Naive thymus-derived CD4-positive, alpha-beta T cell (primary cell): ENCODE measurements at regions not wholly inside any gene's neighbourhood (a gene's known extent, or its start where the extent isn't known, plus 50 kb on each side); places are given as distances from the start of the nearest gene placed in this dataset.

Experiments
- ATAC-seq: fragments of 150-1000 bp; cut with Tn5 transposase; 2 replicates; pipeline ENCODE4 v1.10.0; 2021; ENCODE audit warnings: mild to moderate bottlenecking, moderate library complexity
- CTCF ChIA-PET: fragments of 350-600 bp; sonication (Branson Sonifier 250); formaldehyde crosslinking; loops from one replicate; lab custom pipeline; 2021; ENCODE audit warnings: antibody characterized with exemption; lab: Charles Lee
- POLR2A ChIA-PET: fragments of 350-600 bp; sonication (Branson Sonifier 250); formaldehyde crosslinking; loops from one replicate; lab custom pipeline; 2021; ENCODE audit warnings: antibody characterized with exemption, inconsistent platforms; lab: Charles Lee
- DNase-seq, 9 donors: peaks; one replicate each; pipeline versions ENCODE4 v3.0.0 to v3.0.0-alpha.2; 2020 to 2022; ENCODE audit warnings: mixed read lengths in 1 of 9
- H3K27ac ChIP-seq: one replicate; pipeline ENCODE4 v1.7.0; 2013; ENCODE audit warnings: mild to moderate bottlenecking, low read depth, low read length, moderate library complexity
- H3K27me3 ChIP-seq, 2 donors: one replicate each; pipeline ENCODE4 v1.7.0; 2013; ENCODE audit warnings: low read length in 2 of 2, mild to moderate bottlenecking in 2 of 2, moderate library complexity in 2 of 2; ENCODE audit not compliant: control insufficient read depth in 2 of 2, insufficient read depth in 2 of 2
- H3K36me3 ChIP-seq, 3 experiments: 1 replicate in 2 of 3; 2 replicates in 1 of 3; pipeline ENCODE4 v1.7.0; 2013; ENCODE audit warnings: low read length in 3 of 3, mild to moderate bottlenecking in 3 of 3, moderate library complexity in 1 of 3; ENCODE audit not compliant: insufficient read depth in 3 of 3, control insufficient read depth in 2 of 3
- H3K4me1 ChIP-seq, 2 donors: one replicate each; pipeline ENCODE4 v1.7.0; 2013; ENCODE audit warnings: low read length in 2 of 2, mild to moderate bottlenecking in 2 of 2, moderate library complexity in 1 of 2; ENCODE audit not compliant: control insufficient read depth in 2 of 2, insufficient read depth in 2 of 2
- H3K4me3 ChIP-seq: 2 replicates; pipeline ENCODE4 v1.7.0; 2013; ENCODE audit warnings: mild to moderate bottlenecking, low read length
- H3K9me3 ChIP-seq, 3 experiments: 1 replicate in 2 of 3; 2 replicates in 1 of 3; pipeline ENCODE4 v1.7.0; 2013; ENCODE audit warnings: low read length in 3 of 3; ENCODE audit not compliant: control insufficient read depth in 2 of 3
- H3K27ac Mint-ChIP-seq, 9 donors: one replicate each; pipeline ENCODE4 v1.8.0; 2020 to 2022; ENCODE audit warnings: mixed read lengths in 9 of 9, mild to moderate bottlenecking in 8 of 9, moderate library complexity in 5 of 9, inconsistent platforms in 2 of 9
- H3K27me3 Mint-ChIP-seq, 5 donors: one replicate each; pipeline ENCODE4 v1.8.0; 2021 to 2022; ENCODE audit warnings: mixed read lengths in 5 of 5, mild to moderate bottlenecking in 1 of 5
- H3K36me3 Mint-ChIP-seq, 5 donors: one replicate each; pipeline ENCODE4 v1.8.0; 2020 to 2022; ENCODE audit warnings: mixed read lengths in 5 of 5, mild to moderate bottlenecking in 3 of 5, inconsistent platforms in 1 of 5
- H3K4me1 Mint-ChIP-seq, 7 donors: one replicate each; pipeline ENCODE4 v1.8.0; 2020 to 2022; ENCODE audit warnings: mixed read lengths in 7 of 7, mild to moderate bottlenecking in 3 of 7, inconsistent platforms in 1 of 7
- H3K4me3 Mint-ChIP-seq, 10 donors: one replicate each; pipeline ENCODE4 v1.8.0; 2020 to 2022; ENCODE audit warnings: mild to moderate bottlenecking in 10 of 10, mixed read lengths in 10 of 10, moderate library complexity in 6 of 10, inconsistent platforms in 2 of 10
- H3K9me3 Mint-ChIP-seq, 11 donors: one replicate each; pipeline ENCODE4 v1.8.0; 2020 to 2022; ENCODE audit warnings: mixed read lengths in 11 of 11, mild to moderate bottlenecking in 4 of 11, inconsistent platforms in 1 of 11, moderate library complexity in 1 of 11
- intact Hi-C, 2 donors: fragments of 100-400 bp; cut with micrococcal nuclease; formaldehyde crosslinking; loops; one replicate each; pipeline ENCODE4 v1.15.1; 2023

- CTCF ChIA-PET = no interaction called here
- H3K4me3 Mint-ChIP-seq = no peak overlapping the region
These were observed 208.6 kb upstream of the TMEM72 start for GRCh38 chr10:44702531-44702930.

GRCh38 chr10:44703241-44704155, 207.6 kb upstream of the TMEM72 start:
- H3K4me3 Mint-ChIP-seq = no peak overlapping the region
- peaks cover 0 to 10% (median 0%) of the 10 kb centered on the region in 5 donors for H3K36me3 Mint-ChIP-seq
- DNase-seq = no peak
- ChIA-PET CTCF (no interaction called here), POLR2A (no interaction called here)
- no peaks in the 10 kb centered on the region for H3K4me1 Mint-ChIP-seq
- Histone ChIP-seq H3K27me3 (no peaks in the 10 kb centered on the region), H3K9me3 (peaks cover 0 to 6% (median 0%) of the 10 kb centered on the region in 3 experiments), H3K4me3 (no peak overlapping the region), H3K36me3 (no peaks in the 10 kb centered on the region), H3K27ac (no peak overlapping the region), H3K4me1 (no peaks in the 10 kb centered on the region)
- intact Hi-C loops = no loop called here
- H3K9me3 Mint-ChIP-seq = peaks cover 4 to 54% (median 28%) of the 10 kb centered on the region in 11 donors
- H3K27me3 Mint-ChIP-seq = peaks cover 0 to 5% (median 4%) of the 10 kb centered on the region in 5 donors
- H3K27ac Mint-ChIP-seq = no peak overlapping the region
- ATAC-seq = no peak

More at GRCh38 chr10:44702531-44702930, 208.6 kb upstream of the TMEM72 start:
- intact Hi-C loops = no loop called here
- no peak for DNase-seq
- Histone ChIP-seq H3K27me3 (no peaks in the 10 kb centered on the region), H3K4me3 (no peak overlapping the region), H3K4me1 (no peaks in the 10 kb centered on the region), H3K27ac (no peak overlapping the region), H3K36me3 (no peaks in the 10 kb centered on the region), H3K9me3 (peaks cover 0 to 6% (median 0%) of the 10 kb centered on the region in 3 experiments)
- no peak for ATAC-seq
- peaks cover 4 to 51% (median 28%) of the 10 kb centered on the region in 11 donors for H3K9me3 Mint-ChIP-seq
- POLR2A ChIA-PET = no interaction called here
- H3K4me1 Mint-ChIP-seq = no peaks in the 10 kb centered on the region
- H3K36me3 Mint-ChIP-seq = peaks cover 0 to 10% (median 0%) of the 10 kb centered on the region in 5 donors
- peaks cover 0 to 5% (median 4%) of the 10 kb centered on the region in 5 donors for H3K27me3 Mint-ChIP-seq
- no peak overlapping the region for H3K27ac Mint-ChIP-seq

- Histone ChIP-seq H3K4me1 (no peaks in the 10 kb centered on the region), H3K27me3 (no peaks in the 10 kb centered on the region), H3K4me3 (no peak overlapping the region), H3K27ac (no peak overlapping the region), H3K36me3 (no peaks in the 10 kb centered on the region), H3K9me3 (peaks cover 0 to 6% (median 0%) of the 10 kb centered on the region in 3 experiments)
- H3K4me3 Mint-ChIP-seq = no peak overlapping the region
- no peak overlapping the region for H3K27ac Mint-ChIP-seq
- ChIA-PET POLR2A (no interaction called here), CTCF (no interaction called here)
- no peaks in the 10 kb centered on the region for H3K4me1 Mint-ChIP-seq
- ATAC-seq (no peak), DNase-seq (no peak)
- intact Hi-C loops = no loop called here
- H3K9me3 Mint-ChIP-seq = peaks cover 4 to 54% (median 27%) of the 10 kb centered on the region in 11 donors
- H3K36me3 Mint-ChIP-seq = peaks cover 0 to 10% (median 0%) of the 10 kb centered on the region in 5 donors
- peaks cover 0 to 11% (median 4%) of the 10 kb centered on the region in 5 donors for H3K27me3 Mint-ChIP-seq
These were observed 206.5 kb upstream of the TMEM72 start for GRCh38 chr10:44704616-44705015.

GRCh38 chr10:44706745-44707144, 204.4 kb upstream of the TMEM72 start:
- ChIA-PET CTCF (no interaction called here), POLR2A (no interaction called here)
- peaks cover 0 to 11% (median 4%) of the 10 kb centered on the region in 5 donors for H3K27me3 Mint-ChIP-seq
- H3K4me3 ChIP-seq = no peak overlapping the region
- H3K9me3 Mint-ChIP-seq = peaks cover 4 to 40% (median 18%) of the 10 kb centered on the region in 11 donors
- no peak overlapping the region for H3K27ac ChIP-seq
- no peak overlapping the region for H3K27ac Mint-ChIP-seq
- H3K27me3 ChIP-seq = no peaks in the 10 kb centered on the region
- H3K36me3 ChIP-seq = no peaks in the 10 kb centered on the region
- no peaks in the 10 kb centered on the region for H3K4me1 ChIP-seq
- intact Hi-C loops = no loop called here
- H3K4me3 Mint-ChIP-seq = no peak overlapping the region
- H3K4me1 Mint-ChIP-seq = no peaks in the 10 kb centered on the region
- ATAC-seq (no peak), DNase-seq (no peak)
- H3K9me3 ChIP-seq = peaks cover 0 to 6% (median 0%) of the 10 kb centered on the region in 3 experiments
- peaks cover 0 to 10% (median 0%) of the 10 kb centered on the region in 5 donors for H3K36me3 Mint-ChIP-seq

GRCh38 chr10:44713307-44713706, 197.8 kb upstream of the TMEM72 start:
- ChIA-PET CTCF (no interaction called here), POLR2A (no interaction called here)
- Mint-ChIP-seq H3K27ac (no peak overlapping the region), H3K4me1 (no peaks in the 10 kb centered on the region), H3K36me3 (no peaks in the 10 kb centered on the region), H3K4me3 (no peak overlapping the region), H3K27me3 (peaks cover 0 to 11% (median 6%) of the 10 kb centered on the region in 5 donors), H3K9me3 (peaks cover 0 to 6% (median 0%) of the 10 kb centered on the region in 11 donors)
- ATAC-seq (no peak), DNase-seq (no peak)
- Histone ChIP-seq H3K4me1 (no peaks in the 10 kb centered on the region), H3K27me3 (no peaks in the 10 kb centered on the region), H3K36me3 (no peaks in the 10 kb centered on the region), H3K4me3 (no peak overlapping the region), H3K9me3 (no peaks in the 10 kb centered on the region), H3K27ac (no peak overlapping the region)
- intact Hi-C loops = no loop called here

- Histone ChIP-seq H3K4me3 (no peak overlapping the region), H3K27me3 (no peaks in the 10 kb centered on the region), H3K27ac (no peak overlapping the region), H3K36me3 (no peaks in the 10 kb centered on the region), H3K4me1 (no peaks in the 10 kb centered on the region), H3K9me3 (no peaks in the 10 kb centered on the region)
- no peak for ATAC-seq
- Mint-ChIP-seq H3K27ac (no peak overlapping the region), H3K36me3 (no peaks in the 10 kb centered on the region), H3K4me1 (no peaks in the 10 kb centered on the region), H3K27me3 (peaks cover 0 to 10% (median 4%) of the 10 kb centered on the region in 5 donors), H3K4me3 (no peak overlapping the region), H3K9me3 (peaks cover 0 to 11% (median 0%) of the 10 kb centered on the region in 11 donors)
- ChIA-PET POLR2A (no interaction called here), CTCF (no interaction called here)
- DNase-seq = no peak
- intact Hi-C loops = no loop called here
These were observed 196.7 kb upstream of the TMEM72 start for GRCh38 chr10:44714451-44714850.
